OCI-LY1 (cell line): ENCODE measurements at regions not wholly inside any gene's neighbourhood (a gene's known extent, or its start where the extent isn't known, plus 50 kb on each side); places are given as distances from the start of the nearest gene placed in this dataset.

Source experiments
- CTCF ChIP-seq: fragments of 200-600 bp; sonication (generic), shearing (Covaris generic); IDR thresholded peaks from 2 replicates; pipeline ENCODE4 v1.5.1; 2017; ENCODE audit warnings: mild to moderate bottlenecking, antibody characterized with exemption, low read length, moderate library complexity, mixed read lengths
- EZH2 ChIP-seq: fragments of 200-600 bp; sonication (generic), shearing (Covaris generic); IDR thresholded peaks from 2 replicates; pipeline ENCODE4 v1.8.0; 2017; ENCODE audit warnings: borderline replicate concordance, mixed run types, mild to moderate bottlenecking, antibody characterized with exemption, low read length, moderate library complexity, mixed read lengths

- no peak for TF ChIP-seq CTCF
- no peak for TF ChIP-seq EZH2
Measured at GRCh38 chr19:7415857-7416371, 67.2 kb downstream of the ARHGEF18 start.
